ENCODE measurements at regions not wholly inside any gene's neighbourhood (a gene's known extent, or its start where the extent isn't known, plus 50 kb on each side); places are given as distances from the start of the nearest gene placed in this dataset.
"Not testable (repeated sequence)": the region's sequence is repeated elsewhere in the genome, so short reads cannot be mapped to it uniquely, and the experiment has no call there.

GRCh38 chr12:96085475-96085874 is 50.1 kb upstream of the LTA4H start:
- no peak overlapping the region for H3K4ac ChIP-seq (ENCODE audit: low read depth, low read length)

GRCh38 chr12:96086190-96086589 is 50.8 kb upstream of the LTA4H start:
- H3K79me1 ChIP-seq (ENCODE audit: low read length); H2AK5ac ChIP-seq (ENCODE audit: low read length); DNase-seq; H3K4ac ChIP-seq (ENCODE audit: low read depth, low read length); H3K56ac ChIP-seq (ENCODE audit: low read length); H3K27ac ChIP-seq (ENCODE audit: low read depth, low read length); H3K23ac ChIP-seq (ENCODE audit: low read length); H2BK15ac ChIP-seq (replicated peaks; ENCODE audit: low read depth); H3K27me3 ChIP-seq (ENCODE audit: insufficient read depth, low read length, poor library complexity); H3K9ac ChIP-seq (ENCODE audit: low read length); H3K18ac ChIP-seq (ENCODE audit: low read length); H2BK120ac ChIP-seq (ENCODE audit: low read depth, low read length); H3K4me1 ChIP-seq (ENCODE audit: control insufficient read depth, low read depth, low read length); H4K5ac ChIP-seq (ENCODE audit: low read length); H3K4me2 ChIP-seq (ENCODE audit: low read length); H4K8ac ChIP-seq (ENCODE audit: low read depth, low read length); H3K4me3 ChIP-seq (ENCODE audit: low read length); H2BK5ac ChIP-seq (ENCODE audit: low read length); H3K36me3 ChIP-seq (ENCODE audit: control insufficient read depth, insufficient read depth, low read length); H3K79me2 ChIP-seq (ENCODE audit: control insufficient read depth, insufficient read depth, low read length): not testable (repeated sequence)

More at GRCh38 chr12:96085475-96085874, 50.1 kb upstream of the LTA4H start:
- no peak for DNase-seq
- H3K4me1 ChIP-seq (ENCODE audit: control insufficient read depth, low read depth, low read length): no peaks in the 10 kb centered on the region
- H3K79me2 ChIP-seq (ENCODE audit: control insufficient read depth, insufficient read depth, low read length): no peaks in the 10 kb centered on the region
- no peak overlapping the region for H3K23ac ChIP-seq (ENCODE audit: low read length)
- no CpG with 5 or more reads among the region's 1 CpG for WGBS (ENCODE audit: extremely low coverage, insufficient coverage, low lambda C conversion rate)
- H3K79me1 ChIP-seq (ENCODE audit: low read length): no peaks in the 10 kb centered on the region
- H3K36me3 ChIP-seq (ENCODE audit: control insufficient read depth, insufficient read depth, low read length): no peaks in the 10 kb centered on the region
- no peak overlapping the region for H3K4me2 ChIP-seq (ENCODE audit: low read length)
- no peak overlapping the region for H3K18ac ChIP-seq (ENCODE audit: low read length)
- H3K4me3 ChIP-seq (ENCODE audit: low read length): no peak overlapping the region
- H4K5ac ChIP-seq (ENCODE audit: low read length): no peak overlapping the region
- H2BK120ac ChIP-seq (ENCODE audit: low read depth, low read length): no peak overlapping the region
- H2BK15ac ChIP-seq (replicated peaks; ENCODE audit: low read depth): no peak overlapping the region
- no peaks in the 10 kb centered on the region for H3K27me3 ChIP-seq (ENCODE audit: insufficient read depth, low read length, poor library complexity)
- no peak overlapping the region for H2BK5ac ChIP-seq (ENCODE audit: low read length)
- no peak overlapping the region for H4K8ac ChIP-seq (ENCODE audit: low read depth, low read length)
- H2AK5ac ChIP-seq (ENCODE audit: low read length): no peak overlapping the region
- H3K27ac ChIP-seq (ENCODE audit: low read depth, low read length): no peak overlapping the region
- no peak overlapping the region for H3K56ac ChIP-seq (ENCODE audit: low read length)
- no peak overlapping the region for H3K9ac ChIP-seq (ENCODE audit: low read length)

GRCh38 chr12:96091833-96092232 is 56.4 kb upstream of the LTA4H start:
- Histone ChIP-seq H3K18ac (ENCODE audit: low read length) (no peak overlapping the region), H3K56ac (ENCODE audit: low read length) (no peak overlapping the region), H3K4me1 (ENCODE audit: control insufficient read depth, low read depth, low read length) (peaks cover 3% of the 10 kb centered on the region), H3K36me3 (ENCODE audit: control insufficient read depth, insufficient read depth, low read length) (no peaks in the 10 kb centered on the region), H4K5ac (ENCODE audit: low read length) (no peak overlapping the region), H3K27me3 (ENCODE audit: insufficient read depth, low read length, poor library complexity) (no peaks in the 10 kb centered on the region), H4K8ac (ENCODE audit: low read depth, low read length) (no peak overlapping the region), H3K4me3 (ENCODE audit: low read length) (no peak overlapping the region), H3K79me1 (ENCODE audit: low read length) (no peaks in the 10 kb centered on the region), H2BK120ac (ENCODE audit: low read depth, low read length) (no peak overlapping the region), H3K9ac (ENCODE audit: low read length) (no peak overlapping the region), H2BK5ac (ENCODE audit: low read length) (no peak overlapping the region), H3K4ac (ENCODE audit: low read depth, low read length) (no peak overlapping the region), H2BK15ac (replicated peaks; ENCODE audit: low read depth) (no peak overlapping the region), H3K27ac (ENCODE audit: low read depth, low read length) (no peak overlapping the region), H3K4me2 (ENCODE audit: low read length) (no peak overlapping the region), H3K23ac (ENCODE audit: low read length) (no peak overlapping the region), H2AK5ac (ENCODE audit: low read length) (no peak overlapping the region), H3K79me2 (ENCODE audit: control insufficient read depth, insufficient read depth, low read length) (no peaks in the 10 kb centered on the region)
- peak; percentile 80 for DNase-seq
- no CpG with 5 or more reads among the region's 1 CpG for WGBS (ENCODE audit: extremely low coverage, insufficient coverage, low lambda C conversion rate)

GRCh38 chr12:96093543-96094196 is 58.3 kb upstream of the LTA4H start:
- Histone ChIP-seq H2BK5ac (ENCODE audit: low read length) (no peak overlapping the region), H3K79me1 (ENCODE audit: low read length) (no peaks in the 10 kb centered on the region), H3K27me3 (ENCODE audit: insufficient read depth, low read length, poor library complexity) (no peaks in the 10 kb centered on the region), H3K36me3 (ENCODE audit: control insufficient read depth, insufficient read depth, low read length) (no peaks in the 10 kb centered on the region), H2BK15ac (replicated peaks; ENCODE audit: low read depth) (no peak overlapping the region), H3K56ac (ENCODE audit: low read length) (peak overlapping the region; percentile 58), H3K18ac (ENCODE audit: low read length) (no peak overlapping the region), H3K4me2 (ENCODE audit: low read length) (no peak overlapping the region), H3K9ac (ENCODE audit: low read length) (no peak overlapping the region), H3K79me2 (ENCODE audit: control insufficient read depth, insufficient read depth, low read length) (no peaks in the 10 kb centered on the region), H2BK120ac (ENCODE audit: low read depth, low read length) (no peak overlapping the region), H3K23ac (ENCODE audit: low read length) (no peak overlapping the region), H3K4ac (ENCODE audit: low read depth, low read length) (no peak overlapping the region), H4K8ac (ENCODE audit: low read depth, low read length) (no peak overlapping the region), H4K5ac (ENCODE audit: low read length) (no peak overlapping the region), H3K4me1 (ENCODE audit: control insufficient read depth, low read depth, low read length) (peaks cover 3% of the 10 kb centered on the region), H2AK5ac (ENCODE audit: low read length) (no peak overlapping the region), H3K27ac (ENCODE audit: low read depth, low read length) (no peak overlapping the region), H3K4me3 (ENCODE audit: low read length) (no peak overlapping the region)
- DNase-seq: no peak
- WGBS (ENCODE audit: extremely low coverage, insufficient coverage, low lambda C conversion rate): no CpG with 5 or more reads among the region's 6 CpGs

GRCh38 chr12:96094201-96094600 is 58.8 kb upstream of the LTA4H start:
- H4K8ac ChIP-seq (ENCODE audit: low read depth, low read length): no peak overlapping the region
- H3K79me2 ChIP-seq (ENCODE audit: control insufficient read depth, insufficient read depth, low read length): no peaks in the 10 kb centered on the region
- H3K27ac ChIP-seq (ENCODE audit: low read depth, low read length): no peak overlapping the region
- no peak overlapping the region for H3K23ac ChIP-seq (ENCODE audit: low read length)
- H3K4ac ChIP-seq (ENCODE audit: low read depth, low read length): no peak overlapping the region
- H4K5ac ChIP-seq (ENCODE audit: low read length): no peak overlapping the region
- WGBS (ENCODE audit: extremely low coverage, insufficient coverage, low lambda C conversion rate): no CpG with 5 or more reads among the region's 4 CpGs
- no peak overlapping the region for H2BK15ac ChIP-seq (replicated peaks; ENCODE audit: low read depth)
- H3K18ac ChIP-seq (ENCODE audit: low read length): no peak overlapping the region
- no peak overlapping the region for H2BK120ac ChIP-seq (ENCODE audit: low read depth, low read length)
- no peak overlapping the region for H3K56ac ChIP-seq (ENCODE audit: low read length)
- no peak overlapping the region for H2AK5ac ChIP-seq (ENCODE audit: low read length)
- H3K4me2 ChIP-seq (ENCODE audit: low read length): no peak overlapping the region
- no peaks in the 10 kb centered on the region for H3K36me3 ChIP-seq (ENCODE audit: control insufficient read depth, insufficient read depth, low read length)
- no peaks in the 10 kb centered on the region for H3K79me1 ChIP-seq (ENCODE audit: low read length)
- peaks cover 3% of the 10 kb centered on the region for H3K4me1 ChIP-seq (ENCODE audit: control insufficient read depth, low read depth, low read length)
- no peak overlapping the region for H2BK5ac ChIP-seq (ENCODE audit: low read length)
- no peaks in the 10 kb centered on the region for H3K27me3 ChIP-seq (ENCODE audit: insufficient read depth, low read length, poor library complexity)
- DNase-seq: peak; percentile 95
- no peak overlapping the region for H3K9ac ChIP-seq (ENCODE audit: low read length)
- no peak overlapping the region for H3K4me3 ChIP-seq (ENCODE audit: low read length)

GRCh38 chr12:96098631-96099030 is 63.2 kb upstream of the LTA4H start:
- H3K36me3 ChIP-seq (ENCODE audit: control insufficient read depth, insufficient read depth, low read length): no peaks in the 10 kb centered on the region
- H3K18ac ChIP-seq (ENCODE audit: low read length): no peak overlapping the region
- H2AK5ac ChIP-seq (ENCODE audit: low read length): no peak overlapping the region
- H3K9ac ChIP-seq (ENCODE audit: low read length): no peak overlapping the region
- no peak overlapping the region for H4K5ac ChIP-seq (ENCODE audit: low read length)
- no peak overlapping the region for H4K8ac ChIP-seq (ENCODE audit: low read depth, low read length)
- no peak for DNase-seq
- no peak overlapping the region for H3K4ac ChIP-seq (ENCODE audit: low read depth, low read length)
- H3K4me2 ChIP-seq (ENCODE audit: low read length): no peak overlapping the region
- H2BK5ac ChIP-seq (ENCODE audit: low read length): no peak overlapping the region
- H3K79me1 ChIP-seq (ENCODE audit: low read length): no peaks in the 10 kb centered on the region
- no peak overlapping the region for H2BK120ac ChIP-seq (ENCODE audit: low read depth, low read length)
- no peak overlapping the region for H3K4me3 ChIP-seq (ENCODE audit: low read length)
- no peak overlapping the region for H3K23ac ChIP-seq (ENCODE audit: low read length)
- no peak overlapping the region for H3K27ac ChIP-seq (ENCODE audit: low read depth, low read length)
- no peak overlapping the region for H3K56ac ChIP-seq (ENCODE audit: low read length)
- H3K4me1 ChIP-seq (ENCODE audit: control insufficient read depth, low read depth, low read length): peaks cover 3% of the 10 kb centered on the region
- WGBS (ENCODE audit: extremely low coverage, insufficient coverage, low lambda C conversion rate): no CpG with 5 or more reads among the region's 2 CpGs
- H3K79me2 ChIP-seq (ENCODE audit: control insufficient read depth, insufficient read depth, low read length): no peaks in the 10 kb centered on the region
- no peaks in the 10 kb centered on the region for H3K27me3 ChIP-seq (ENCODE audit: insufficient read depth, low read length, poor library complexity)
- H2BK15ac ChIP-seq (replicated peaks; ENCODE audit: low read depth): no peak overlapping the region

All from mesendoderm (in vitro differentiated cells).